IPS-20b (cell line): ENCODE measurements at regions not wholly inside any gene's neighbourhood (a gene's known extent, or its start where the extent isn't known, plus 50 kb on each side); places are given as distances from the start of the nearest gene placed in this dataset.

Experiments
- H3K27ac ChIP-seq: one replicate; pipeline ENCODE4 v1.5.1; 2013; ENCODE audit warnings: low read length
- H3K27me3 ChIP-seq: 2 replicates; pipeline ENCODE4 v1.6.1; 2013; ENCODE audit warnings: mild to moderate bottlenecking, low read length, inconsistent platforms; ENCODE audit not compliant: insufficient read depth
- H3K36me3 ChIP-seq: 2 replicates; pipeline ENCODE4 v1.6.1; 2013; ENCODE audit warnings: low read depth, mild to moderate bottlenecking, inconsistent platforms, low read length, moderate library complexity; ENCODE audit not compliant: insufficient read depth
- H3K4me1 ChIP-seq: 2 replicates; pipeline ENCODE4 v1.6.1; 2013; ENCODE audit warnings: mild to moderate bottlenecking, control low read depth, inconsistent platforms, low read length, moderate library complexity; ENCODE audit not compliant: insufficient read depth
- H3K4me3 ChIP-seq: 2 replicates; pipeline ENCODE4 v1.5.1; 2013; ENCODE audit warnings: mild to moderate bottlenecking, low read length, inconsistent platforms
- H3K9ac ChIP-seq: 2 replicates; pipeline ENCODE4 v1.6.1; 2013; ENCODE audit warnings: low read depth, mild to moderate bottlenecking, inconsistent platforms, low read length, moderate library complexity
- H3K9me3 ChIP-seq: 2 replicates; pipeline ENCODE4 v1.6.1; 2013; ENCODE audit warnings: mild to moderate bottlenecking, low read depth, low read length, inconsistent platforms; ENCODE audit not compliant: insufficient read depth

DNA sequence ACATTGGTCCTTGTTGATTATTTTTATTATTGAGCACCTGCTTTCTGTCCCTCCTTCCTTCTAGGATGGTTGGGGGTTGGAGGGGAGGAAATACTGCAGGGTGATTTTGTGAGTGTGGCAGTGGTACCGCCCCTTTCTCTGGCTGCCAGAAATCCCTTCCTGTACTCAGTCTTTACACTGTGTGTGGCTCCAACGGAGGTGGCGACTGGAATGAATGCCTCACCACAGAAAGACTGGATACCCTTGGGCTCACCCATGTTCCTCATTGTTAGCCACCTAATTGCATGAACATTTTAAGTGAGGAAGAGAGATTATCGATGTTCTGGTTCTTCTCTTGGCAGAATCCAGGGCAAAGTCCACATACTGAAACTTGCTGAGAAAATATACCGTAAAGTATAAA, 272.0 kb upstream of the E2F7 start:
- Histone ChIP-seq H3K36me3 (no peaks in the 10 kb centered on the region), H3K27ac (no peak overlapping the region), H3K9ac (no peak overlapping the region), H3K27me3 (no peaks in the 10 kb centered on the region), H3K9me3 (no peaks in the 10 kb centered on the region), H3K4me3 (no peak overlapping the region), H3K4me1 (peaks cover 4% of the 10 kb centered on the region; the same call in 1 of the 2 replicates)

DNA sequence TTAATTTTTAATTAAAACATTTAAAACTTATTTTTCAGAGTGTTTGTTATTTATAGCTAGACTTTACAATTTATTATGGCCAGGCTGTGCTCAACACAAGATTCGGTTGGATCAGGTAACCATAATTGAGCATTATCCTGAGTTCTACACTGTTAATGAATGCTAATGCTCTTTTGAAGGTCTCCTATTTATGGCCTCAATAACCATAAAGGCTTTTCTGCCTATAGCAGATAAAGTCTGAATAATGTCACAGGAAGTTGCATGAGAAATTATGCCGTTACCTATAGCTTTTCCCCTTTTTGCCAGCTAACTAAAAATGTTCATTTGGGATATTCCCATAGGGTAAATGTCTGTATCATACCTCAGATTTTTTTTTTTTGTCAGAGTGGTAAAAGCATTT, 269.4 kb upstream of the E2F7 start:
- Histone ChIP-seq H3K4me1 (no peaks in the 10 kb centered on the region), H3K36me3 (no peaks in the 10 kb centered on the region), H3K27ac (no peak overlapping the region), H3K9me3 (no peaks in the 10 kb centered on the region), H3K27me3 (no peaks in the 10 kb centered on the region), H3K4me3 (no peak overlapping the region), H3K9ac (no peak overlapping the region)

GRCh38 chr12:77328326-77328725, 263.0 kb upstream of the E2F7 start:
- Histone ChIP-seq H3K27ac (no peak overlapping the region), H3K4me3 (no peak overlapping the region), H3K27me3 (peaks cover 31% of the 10 kb centered on the region), H3K4me1 (peaks cover 5% of the 10 kb centered on the region; the same call in 1 of the 2 replicates), H3K9me3 (no peaks in the 10 kb centered on the region), H3K9ac (no peak overlapping the region), H3K36me3 (no peaks in the 10 kb centered on the region)

- Histone ChIP-seq H3K9me3 (no peaks in the 10 kb centered on the region), H3K4me3 (peak overlapping the region; percentile 85)
Measured at GRCh38 chr12:77325511-77326236, 260.3 kb upstream of the E2F7 start.

GRCh38 chr12:77324763-77325468, 259.5 kb upstream of the E2F7 start:
- Histone ChIP-seq H3K9me3 (no peaks in the 10 kb centered on the region), H3K27ac (no peak overlapping the region), H3K27me3 (peaks cover 40% of the 10 kb centered on the region), H3K9ac (peak overlapping the region; percentile 63; the same call in 1 of the 2 replicates), H3K36me3 (no peaks in the 10 kb centered on the region), H3K4me3 (peak overlapping the region; percentile 85), H3K4me1 (peaks cover 9% of the 10 kb centered on the region; the same call in 1 of the 2 replicates)

More at GRCh38 chr12:77325511-77326236, 260.3 kb upstream of the E2F7 start:
- no peaks in the 10 kb centered on the region for H3K36me3 ChIP-seq
- no peak overlapping the region for H3K27ac ChIP-seq
- peaks cover 5% of the 10 kb centered on the region; the same call in 1 of the 2 replicates for H3K4me1 ChIP-seq
- H3K9ac ChIP-seq: peak overlapping the region; percentile 63; the same call in 1 of the 2 replicates
- H3K27me3 ChIP-seq: peaks cover 40% of the 10 kb centered on the region

DNA sequence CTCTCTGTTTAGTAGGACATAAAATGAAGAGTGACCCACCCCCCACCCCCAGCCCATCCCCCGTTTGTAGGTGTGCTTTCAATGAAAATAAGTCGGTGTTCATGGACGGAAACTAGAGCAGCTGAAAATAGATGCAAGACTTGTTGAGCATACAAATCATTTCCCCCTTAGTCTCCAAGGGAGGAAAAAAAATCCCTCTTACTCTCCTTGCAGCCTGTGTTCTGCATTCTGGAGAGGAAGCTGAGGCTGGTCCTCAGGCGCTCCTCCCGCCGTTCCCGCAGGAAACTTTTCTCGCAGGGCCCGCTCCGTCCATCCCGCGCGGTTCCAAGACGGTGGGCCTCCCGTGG, 259.0 kb upstream of the E2F7 start:
- peak overlapping the region; percentile 85; the same call in 1 of the 2 replicates for H3K4me3 ChIP-seq

DNA sequence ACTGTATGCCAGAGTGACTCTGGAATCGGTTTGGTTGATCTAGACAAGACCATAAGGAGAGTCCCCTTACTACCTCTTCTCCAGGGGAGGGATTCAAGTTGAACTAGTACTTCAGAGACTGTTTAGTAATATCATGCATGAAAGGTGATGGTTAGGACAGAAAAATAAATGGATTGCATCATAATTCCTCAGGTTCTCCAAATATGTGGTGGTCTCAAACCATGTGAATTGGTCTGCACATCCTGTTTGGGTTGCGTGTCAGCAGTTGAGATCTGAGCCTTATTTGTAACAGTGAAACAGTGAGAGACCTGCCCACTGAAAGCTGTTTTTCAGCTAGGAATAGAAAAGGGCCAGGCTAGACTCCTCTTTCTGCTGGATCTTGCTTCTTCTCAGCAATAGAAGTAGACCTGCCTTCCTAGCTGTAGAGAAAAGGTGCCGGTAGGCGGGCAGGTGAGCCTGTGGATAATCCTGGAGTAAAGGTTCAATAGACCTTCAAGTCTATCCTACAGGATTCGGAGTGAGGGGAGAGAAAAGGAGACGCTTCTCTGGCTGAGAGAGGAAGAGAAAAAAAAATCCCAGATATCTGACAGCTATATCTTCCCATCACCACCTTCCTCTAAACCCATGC, 258.5 kb upstream of the E2F7 start:
- Histone ChIP-seq H3K36me3 (no peaks in the 10 kb centered on the region), H3K4me3 (peak overlapping the region; percentile 85; the same call in 1 of the 2 replicates), H3K9me3 (no peaks in the 10 kb centered on the region), H3K27me3 (peaks cover 40% of the 10 kb centered on the region), H3K4me1 (peaks cover 9% of the 10 kb centered on the region; the same call in 1 of the 2 replicates), H3K9ac (0 out of 2 replicates have a peak overlapping the region, but pooled peaks have one; percentile 42), H3K27ac (no peak overlapping the region)

More for the DNA sequence above, 259.0 kb upstream of the E2F7 start:
- peaks cover 9% of the 10 kb centered on the region; the same call in 1 of the 2 replicates for H3K4me1 ChIP-seq
- H3K36me3 ChIP-seq: no peaks in the 10 kb centered on the region
- H3K27ac ChIP-seq: no peak overlapping the region
- H3K9ac ChIP-seq: peak overlapping the region; percentile 42; the same call in 1 of the 2 replicates
- H3K27me3 ChIP-seq: peaks cover 40% of the 10 kb centered on the region
- no peaks in the 10 kb centered on the region for H3K9me3 ChIP-seq

DNA sequence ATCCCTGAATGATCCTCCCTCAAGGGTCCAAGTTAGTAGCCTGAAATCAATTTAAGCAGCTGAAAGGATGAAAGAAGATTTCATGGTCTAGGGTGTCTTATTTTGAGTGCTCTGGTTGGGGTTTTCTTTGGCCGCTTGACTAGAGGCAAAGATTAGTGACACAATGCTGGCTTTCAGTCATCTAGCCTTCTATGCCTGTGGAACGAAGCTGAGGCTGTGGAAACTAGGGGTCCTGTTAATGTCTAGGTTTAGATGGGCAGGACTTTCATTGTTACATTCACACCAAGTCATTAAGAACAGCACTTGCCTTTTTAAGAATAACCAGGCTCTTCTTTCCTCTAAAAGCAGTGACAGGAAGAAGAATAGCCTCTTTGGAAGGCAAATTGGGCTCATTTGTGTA, 253.8 kb upstream of the E2F7 start:
- Histone ChIP-seq H3K27me3 (peaks cover 18% of the 10 kb centered on the region), H3K4me1 (peaks cover 4% of the 10 kb centered on the region; the same call in 1 of the 2 replicates), H3K27ac (no peak overlapping the region), H3K4me3 (no peak overlapping the region), H3K36me3 (no peaks in the 10 kb centered on the region), H3K9ac (no peak overlapping the region), H3K9me3 (no peaks in the 10 kb centered on the region)

- Histone ChIP-seq H3K27ac (no peak overlapping the region), H3K9me3 (no peaks in the 10 kb centered on the region), H3K4me1 (peaks cover 2% of the 10 kb centered on the region), H3K36me3 (no peaks in the 10 kb centered on the region), H3K4me3 (no peak overlapping the region), H3K27me3 (no peaks in the 10 kb centered on the region), H3K9ac (no peak overlapping the region)
Measured at GRCh38 chr12:77315407-77315806, 250.0 kb upstream of the E2F7 start.

DNA sequence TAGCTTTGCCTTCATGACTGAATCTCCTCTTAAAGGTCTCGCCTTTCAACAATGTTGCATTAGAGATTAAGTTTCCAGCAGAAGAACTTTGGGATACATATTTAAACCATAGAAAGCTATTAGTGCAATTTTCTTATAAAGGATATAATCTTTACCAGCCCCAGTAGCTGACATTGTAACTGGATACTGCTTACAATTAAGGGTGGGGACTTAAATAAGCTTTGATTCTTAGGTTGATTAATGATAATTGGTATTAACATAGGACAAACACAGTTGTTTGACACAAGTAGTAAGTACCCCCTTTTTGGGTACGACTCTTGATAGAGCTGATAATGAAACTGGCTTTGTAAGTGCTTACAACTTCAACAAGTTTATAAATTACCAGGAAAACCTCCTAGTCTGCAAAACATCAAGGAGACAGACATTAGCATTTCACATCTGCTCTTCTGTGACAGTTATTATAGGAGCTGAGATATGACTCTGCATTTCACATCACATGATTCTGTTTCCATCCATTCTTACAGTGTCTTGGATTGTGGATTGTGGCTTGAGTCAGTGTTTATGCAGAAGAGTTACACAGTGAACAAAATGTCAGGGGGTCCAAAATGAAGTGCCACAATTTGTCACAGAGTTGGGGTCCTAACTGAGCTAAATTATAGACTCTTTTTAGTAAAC, 249.1 kb upstream of the E2F7 start:
- Histone ChIP-seq H3K9ac (no peak overlapping the region), H3K9me3 (no peaks in the 10 kb centered on the region)

DNA sequence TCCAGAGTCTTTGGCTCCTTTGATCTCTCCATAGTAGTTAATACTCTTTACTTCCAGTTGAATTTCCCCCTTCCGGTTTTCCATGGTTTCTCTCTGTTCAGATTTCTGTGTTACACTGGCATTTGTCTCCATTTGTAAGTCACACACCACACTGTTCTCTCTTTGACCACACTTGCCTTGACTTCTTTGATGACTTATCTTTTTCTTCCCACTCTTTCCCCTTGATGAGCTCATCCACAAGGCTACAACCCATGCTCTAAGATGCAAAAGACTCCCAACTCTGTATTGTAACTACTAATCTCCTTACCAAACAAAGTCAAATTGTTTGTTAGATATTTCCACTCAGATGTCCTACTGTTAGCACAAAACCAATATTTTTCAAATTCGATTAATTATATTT, 242.7 kb upstream of the E2F7 start:
- H3K9me3 ChIP-seq: peaks cover 8% of the 10 kb centered on the region; the same call in 1 of the 2 replicates
- no peak overlapping the region for H3K4me3 ChIP-seq
- H3K4me1 ChIP-seq: no peaks in the 10 kb centered on the region; the same call in 1 of the 2 replicates
- H3K36me3 ChIP-seq: no peaks in the 10 kb centered on the region
- no peaks in the 10 kb centered on the region for H3K27me3 ChIP-seq
- no peak overlapping the region for H3K9ac ChIP-seq
- no peak overlapping the region for H3K27ac ChIP-seq

More for the DNA sequence above, 249.1 kb upstream of the E2F7 start:
- no peak overlapping the region for H3K4me3 ChIP-seq
- no peak overlapping the region for H3K27ac ChIP-seq
- no peaks in the 10 kb centered on the region for H3K36me3 ChIP-seq
- no peaks in the 10 kb centered on the region for H3K27me3 ChIP-seq
- H3K4me1 ChIP-seq: no peaks in the 10 kb centered on the region; the same call in none of the 2 replicates
